ENCODE measurements at regions not wholly inside any gene's neighbourhood (a gene's known extent, or its start where the extent isn't known, plus 50 kb on each side); places are given as distances from the start of the nearest gene placed in this dataset.

DNA sequence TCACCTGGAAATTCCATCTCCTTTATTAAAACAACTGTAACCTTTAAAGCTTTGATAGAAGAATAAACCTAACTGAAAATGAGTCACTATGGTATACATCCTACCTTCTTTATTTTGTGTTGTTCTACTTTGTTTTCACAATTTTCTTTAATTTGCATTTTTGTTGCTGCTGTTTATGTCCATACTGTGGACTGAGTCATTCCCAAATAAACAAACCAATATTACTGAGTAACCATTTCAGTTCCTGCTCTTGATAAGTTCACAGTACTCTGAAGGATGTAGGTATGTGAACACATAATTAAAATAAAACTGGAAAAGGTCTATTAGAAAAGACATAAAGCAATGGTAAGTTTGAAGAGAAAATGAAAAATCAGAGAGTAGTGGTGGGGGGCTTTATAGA lies 528.5 kb upstream of the GOLIM4 start:
- TF ChIP-seq, protein P1, sequence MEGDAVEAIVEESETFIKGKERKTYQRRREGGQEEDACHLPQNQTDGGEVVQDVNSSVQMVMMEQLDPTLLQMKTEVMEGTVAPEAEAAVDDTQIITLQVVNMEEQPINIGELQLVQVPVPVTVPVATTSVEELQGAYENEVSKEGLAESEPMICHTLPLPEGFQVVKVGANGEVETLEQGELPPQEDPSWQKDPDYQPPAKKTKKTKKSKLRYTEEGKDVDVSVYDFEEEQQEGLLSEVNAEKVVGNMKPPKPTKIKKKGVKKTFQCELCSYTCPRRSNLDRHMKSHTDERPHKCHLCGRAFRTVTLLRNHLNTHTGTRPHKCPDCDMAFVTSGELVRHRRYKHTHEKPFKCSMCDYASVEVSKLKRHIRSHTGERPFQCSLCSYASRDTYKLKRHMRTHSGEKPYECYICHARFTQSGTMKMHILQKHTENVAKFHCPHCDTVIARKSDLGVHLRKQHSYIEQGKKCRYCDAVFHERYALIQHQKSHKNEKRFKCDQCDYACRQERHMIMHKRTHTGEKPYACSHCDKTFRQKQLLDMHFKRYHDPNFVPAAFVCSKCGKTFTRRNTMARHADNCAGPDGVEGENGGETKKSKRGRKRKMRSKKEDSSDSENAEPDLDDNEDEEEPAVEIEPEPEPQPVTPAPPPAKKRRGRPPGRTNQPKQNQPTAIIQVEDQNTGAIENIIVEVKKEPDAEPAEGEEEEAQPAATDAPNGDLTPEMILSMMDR (IDR thresholded peaks at IDR 0.05; ENCODE audit: control insufficient read depth, insufficient read depth, low read depth, low read length, missing control alignments), result no peak
- DNase-seq (ENCODE audit: low read depth), result no peak

GRCh38 chr3:168622795-168623194 lies 527.1 kb upstream of the GOLIM4 start:
- TF ChIP-seq, protein P1 (IDR thresholded peaks at IDR 0.05; ENCODE audit: control insufficient read depth, insufficient read depth, low read depth, low read length, missing control alignments), result no peak
- H3K4me3 ChIP-seq (ENCODE audit: control insufficient read depth, low read depth, low read length), result no peak overlapping the region
- no peak for DNase-seq (ENCODE audit: low read depth)

More for the DNA sequence above, 528.5 kb upstream of the GOLIM4 start:
- H3K4me3 ChIP-seq (ENCODE audit: control insufficient read depth, low read depth, low read length), result no peak overlapping the region

DNA sequence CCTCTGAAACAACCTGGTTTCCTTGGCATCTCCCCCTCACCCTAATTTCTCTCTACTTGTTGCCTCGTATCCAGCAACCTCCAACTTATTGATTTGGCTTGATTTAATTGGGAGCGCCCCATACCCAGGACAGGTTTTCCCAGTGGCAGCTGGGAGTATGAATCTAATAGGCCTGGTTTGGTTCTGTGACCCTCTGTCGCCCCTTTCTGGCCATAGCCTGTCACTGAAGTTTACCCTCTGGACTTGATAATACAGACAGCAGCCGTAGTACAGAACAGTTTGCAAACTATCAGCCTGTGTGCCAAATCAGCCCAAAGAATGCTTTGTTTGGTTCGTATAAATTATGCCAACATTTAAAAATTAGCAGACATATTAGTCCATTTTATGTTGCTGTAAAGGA lies 525.1 kb upstream of the GOLIM4 start:
- DNase-seq (ENCODE audit: low read depth), result no peak
- H3K4me3 ChIP-seq (ENCODE audit: control insufficient read depth, low read depth, low read length), result no peak overlapping the region
- TF ChIP-seq, protein P1 (IDR thresholded peaks at IDR 0.05; ENCODE audit: control insufficient read depth, insufficient read depth, low read depth, low read length, missing control alignments), result peak; percentile 25

DNA sequence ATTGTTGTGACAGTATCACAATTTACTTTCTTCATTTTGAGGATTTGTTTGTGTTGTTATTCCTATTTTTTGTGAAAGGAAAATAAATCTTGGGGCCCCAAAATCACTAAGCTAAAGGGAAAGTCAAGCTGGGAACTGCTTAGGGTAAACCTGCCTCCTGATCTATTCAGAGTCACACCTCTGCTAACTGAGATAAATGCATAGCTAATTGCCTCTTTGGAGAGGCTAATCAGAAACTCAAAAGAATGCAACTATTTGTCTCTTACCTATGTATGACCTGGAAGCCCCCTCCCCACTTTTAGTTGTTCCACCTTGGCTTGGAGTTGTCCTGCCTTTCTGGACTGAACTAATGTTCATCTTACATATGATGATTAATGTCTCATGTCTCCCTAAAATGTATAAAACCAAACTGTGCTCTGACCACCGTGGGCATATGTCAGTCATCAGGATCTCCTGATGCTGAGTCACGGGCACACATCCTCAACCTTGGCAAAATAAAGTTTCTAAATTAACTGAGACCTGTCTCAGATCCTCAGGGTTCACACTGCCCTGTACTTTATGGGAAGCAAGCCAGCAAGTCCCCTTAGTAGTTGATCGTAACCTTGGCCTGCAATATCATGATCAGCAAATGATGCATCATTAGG lies 523.2 kb upstream of the GOLIM4 start:
- DNase-seq (ENCODE audit: low read depth), result no peak
- TF ChIP-seq, protein P1 (IDR thresholded peaks at IDR 0.05; ENCODE audit: control insufficient read depth, insufficient read depth, low read depth, low read length, missing control alignments), result no peak
- H3K4me3 ChIP-seq (ENCODE audit: control insufficient read depth, low read depth, low read length), result no peak overlapping the region

DNA sequence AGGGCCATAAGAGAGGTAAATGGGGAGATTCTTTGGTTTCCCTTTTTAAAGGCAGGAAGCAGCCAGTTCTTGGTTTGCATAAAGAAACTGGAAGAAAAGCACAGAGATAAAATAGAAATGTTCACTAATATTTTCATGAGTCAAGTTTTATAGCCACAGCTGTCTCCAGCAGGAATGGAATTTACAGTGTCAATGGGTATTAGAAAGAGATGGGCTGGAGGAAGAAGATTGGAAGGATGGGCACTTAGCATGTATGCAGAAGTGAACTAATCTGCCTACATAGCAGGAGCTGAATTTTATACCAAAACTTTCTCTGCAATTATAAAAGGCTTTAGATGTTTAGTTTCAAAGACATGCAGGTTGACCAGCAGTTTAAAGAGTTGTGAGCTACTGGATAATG lies 521.9 kb upstream of the GOLIM4 start:
- no peak overlapping the region for H3K4me3 ChIP-seq (ENCODE audit: control insufficient read depth, low read depth, low read length)
- TF ChIP-seq, protein P1 (IDR thresholded peaks at IDR 0.05; ENCODE audit: control insufficient read depth, insufficient read depth, low read depth, low read length, missing control alignments), result no peak
- DNase-seq (ENCODE audit: low read depth), result no peak

DNA sequence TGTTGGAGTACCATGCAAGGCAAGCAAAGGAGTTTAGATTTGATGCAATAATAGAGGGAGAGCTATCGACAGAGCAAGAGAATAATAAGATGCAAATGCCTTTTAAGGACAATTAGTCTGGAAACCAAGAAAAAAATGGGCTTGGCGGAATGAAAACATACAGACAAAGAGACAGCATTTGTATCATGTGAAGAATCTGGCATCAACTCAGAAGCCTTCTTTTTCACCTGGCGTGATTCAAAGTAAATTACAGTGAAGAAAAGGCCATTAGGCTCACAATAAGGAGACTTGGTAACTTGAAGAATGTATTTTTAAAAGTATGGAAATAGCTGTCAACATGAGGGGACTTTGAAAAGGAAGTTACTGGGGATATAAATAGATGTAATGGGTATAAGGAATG lies 521.2 kb upstream of the GOLIM4 start:
- TF ChIP-seq, protein P1 (IDR thresholded peaks at IDR 0.05; ENCODE audit: control insufficient read depth, insufficient read depth, low read depth, low read length, missing control alignments), result no peak
- H3K4me3 ChIP-seq (ENCODE audit: control insufficient read depth, low read depth, low read length), result no peak overlapping the region
- no peak for DNase-seq (ENCODE audit: low read depth)
